ENCODE measurements at regions not wholly inside any gene's neighbourhood (a gene's known extent, or its start where the extent isn't known, plus 50 kb on each side); places are given as distances from the start of the nearest gene placed in this dataset.
"Not testable (repeated sequence)": the region's sequence is repeated elsewhere in the genome, so short reads cannot be mapped to it uniquely, and the experiment has no call there.

- DNase-seq: no peak
Observed at GRCh38 chr21:14903172-14903865, 161.5 kb downstream of the NRIP1 start.

GRCh38 chr21:14901482-14901958 lies 163.3 kb downstream of the NRIP1 start:
- DNase-seq: no peak

GRCh38 chr21:14900611-14901010 lies 164.2 kb downstream of the NRIP1 start:
- DNase-seq: no peak

- DNase-seq: no peak
Observed at GRCh38 chr21:14900058-14900457, 164.7 kb downstream of the NRIP1 start.

- no peak for DNase-seq
Observed at GRCh38 chr21:14895792-14896191, 169.0 kb downstream of the NRIP1 start.

- no peak for DNase-seq
Observed at GRCh38 chr21:14890141-14890540, 174.7 kb downstream of the NRIP1 start.

- DNase-seq: no peak
Observed at GRCh38 chr21:14889080-14889810, 175.6 kb downstream of the NRIP1 start.

GRCh38 chr21:14888202-14888601 lies 176.6 kb downstream of the NRIP1 start:
- no peak for DNase-seq

GRCh38 chr21:14886001-14886400 lies 178.8 kb downstream of the NRIP1 start:
- DNase-seq: no peak

- DNase-seq: no peak
Observed at GRCh38 chr21:14883351-14883750, 181.4 kb downstream of the NRIP1 start.

GRCh38 chr21:14882545-14882944 lies 182.3 kb downstream of the NRIP1 start:
- DNase-seq: not testable (repeated sequence)

GRCh38 chr21:14881863-14882499 lies 182.8 kb downstream of the NRIP1 start:
- no peak for DNase-seq

GRCh38 chr21:14880922-14881321 lies 183.9 kb downstream of the NRIP1 start:
- no peak for DNase-seq

GRCh38 chr21:14879458-14879857 lies 185.3 kb downstream of the NRIP1 start:
- no peak for DNase-seq

GRCh38 chr21:14878971-14879370 lies 185.8 kb downstream of the NRIP1 start:
- DNase-seq: no peak

- no peak for DNase-seq
Observed at GRCh38 chr21:14877581-14878228, 187.1 kb downstream of the NRIP1 start.

- DNase-seq: no peak
Observed at GRCh38 chr21:14876524-14876840, 188.3 kb downstream of the NRIP1 start.

GRCh38 chr21:14875704-14876523 lies 188.9 kb downstream of the NRIP1 start:
- DNase-seq: no peak

- no peak for DNase-seq
Observed at GRCh38 chr21:14875186-14875585, 189.6 kb downstream of the NRIP1 start.

- no peak for DNase-seq
Observed at GRCh38 chr21:14874379-14874778, 190.4 kb downstream of the NRIP1 start.

- DNase-seq: no peak
Observed at GRCh38 chr21:14871861-14872260, 192.9 kb downstream of the NRIP1 start.

- DNase-seq: no peak
Observed at GRCh38 chr21:14870853-14871149, 194.0 kb downstream of the NRIP1 start.

Data from activated T-cell treated with anti-CD3 and anti-CD28 coated beads, Interleukin-2, amount 50 U/mL, for 1 hour (primary cell).